AG04449 (cell line): ENCODE measurements at regions not wholly inside any gene's neighbourhood (a gene's known extent, or its start where the extent isn't known, plus 50 kb on each side); places are given as distances from the start of the nearest gene placed in this dataset.
"Not testable (repeated sequence)": the region's sequence is repeated elsewhere in the genome, so short reads cannot be mapped to it uniquely, and the experiment has no call there.

Experiments used
- CTCF ChIA-PET: fragments of 350-600 bp; formaldehyde crosslinking; extraction: SDS; loops from one replicate; lab custom pipeline; 2021; ENCODE audit warnings: antibody characterized with exemption; lab: Yijun Ruan, JAX
- POLR2A ChIA-PET: fragments of 400-600, 350-600 bp; formaldehyde crosslinking; extraction: SDS; loops from one replicate; lab custom pipeline; 2020; ENCODE audit warnings: antibody characterized with exemption, inconsistent platforms; lab: Yijun Ruan, JAX
- DNase-seq: peaks from one replicate; pipeline ENCODE4 v3.0.0-alpha.2; 2010; ENCODE audit warnings: low read depth, low spot score
- H3K4me3 ChIP-seq: 2 replicates; pipeline ENCODE4 v1.5.1; 2011; ENCODE audit warnings: low read depth, mild to moderate bottlenecking, control low read depth, low read length
- CTCF ChIP-seq: IDR thresholded peaks from one replicate; pipeline ENCODE4 v1.5.1; 2011; ENCODE audit warnings: mild to moderate bottlenecking, moderate library complexity, low read length, control low read depth, inconsistent platforms; ENCODE audit not compliant: insufficient read depth; ENCODE audit errors: missing control alignments

GRCh38 chr4:120561648-120562047 lies 360.9 kb downstream of the PRDM5 start:
- TF ChIP-seq CTCF, result no peak
- POLR2A ChIA-PET, result no interaction called here
- H3K4me3 ChIP-seq, result no peak overlapping the region
- DNase-seq, result no peak
- CTCF ChIA-PET, result no interaction called here

- ChIA-PET CTCF (no interaction called here), POLR2A (no interaction called here)
- TF ChIP-seq CTCF, result no peak
- DNase-seq, result no peak
- no peak overlapping the region for H3K4me3 ChIP-seq
These were observed 365.2 kb downstream of the PRDM5 start for GRCh38 chr4:120557372-120557771.

GRCh38 chr4:120555058-120555457 lies 367.5 kb downstream of the PRDM5 start:
- ChIA-PET CTCF (no interaction called here), POLR2A (no interaction called here)
- TF ChIP-seq CTCF, result no peak

GRCh38 chr4:120554086-120554485 lies 368.4 kb downstream of the PRDM5 start:
- no peak overlapping the region for H3K4me3 ChIP-seq
- POLR2A ChIA-PET, result no interaction called here
- CTCF ChIA-PET, result no interaction called here
- no peak for TF ChIP-seq CTCF
- DNase-seq, result no peak

More at GRCh38 chr4:120555058-120555457, 367.5 kb downstream of the PRDM5 start:
- no peak for DNase-seq
- H3K4me3 ChIP-seq, result no peak overlapping the region

GRCh38 chr4:120550624-120551220 lies 371.8 kb downstream of the PRDM5 start:
- DNase-seq, POLR2A ChIA-PET, CTCF ChIA-PET, H3K4me3 ChIP-seq: not testable (repeated sequence)

GRCh38 chr4:120549011-120549570 lies 373.4 kb downstream of the PRDM5 start:
- no peak for TF ChIP-seq CTCF
- ChIA-PET POLR2A (no interaction called here), CTCF (no interaction called here)

GRCh38 chr4:120545391-120545790 lies 377.1 kb downstream of the PRDM5 start:
- no peak for DNase-seq
- ChIA-PET POLR2A (no interaction called here), CTCF (interaction anchor here (0.6 kb wide), 1 partner anchor 22 kb away, joined by 3 read pairs; no protein-coding TSS in a partner anchor)
- TF ChIP-seq CTCF, result no peak
- no peak overlapping the region for H3K4me3 ChIP-seq

More at GRCh38 chr4:120549011-120549570, 373.4 kb downstream of the PRDM5 start:
- H3K4me3 ChIP-seq, result no peak overlapping the region
- DNase-seq, result no peak
